GM12865 (cell line): ENCODE measurements at regions not wholly inside any gene's neighbourhood (a gene's known extent, or its start where the extent isn't known, plus 50 kb on each side); places are given as distances from the start of the nearest gene placed in this dataset.

ENCODE experiments used
- DNase-seq: peaks from one replicate; pipeline ENCODE4 v3.0.0; 2010; ENCODE audit warnings: low read depth
- H3K4me3 ChIP-seq: 2 replicates; pipeline ENCODE4 v1.5.1; 2011; ENCODE audit warnings: mild to moderate bottlenecking, low read depth, low read length, control low read depth
- CTCF ChIP-seq: IDR thresholded peaks from 2 replicates; pipeline ENCODE4 v1.5.1; 2011; ENCODE audit warnings: low read length, control low read depth, low read depth, inconsistent platforms; ENCODE audit not compliant: insufficient read depth; ENCODE audit errors: missing control alignments

- no peak overlapping the region for H3K4me3 ChIP-seq
- no peak for DNase-seq
- TF ChIP-seq CTCF: no peak
Measured at GRCh38 chr12:70985850-70986249, 65.3 kb upstream of the PTPRR start.

GRCh38 chr12:70983692-70984091 is 63.2 kb upstream of the PTPRR start:
- DNase-seq: no peak
- no peak overlapping the region for H3K4me3 ChIP-seq
- TF ChIP-seq CTCF: no peak

- TF ChIP-seq CTCF: no peak
- no peak overlapping the region for H3K4me3 ChIP-seq
- no peak for DNase-seq
Measured at GRCh38 chr12:70982991-70983390, 62.5 kb upstream of the PTPRR start.

- no peak for DNase-seq
- H3K4me3 ChIP-seq: no peak overlapping the region
- TF ChIP-seq CTCF: no peak
Measured at GRCh38 chr12:70982286-70982685, 61.7 kb upstream of the PTPRR start.

GRCh38 chr12:70971001-70971794 is 50.7 kb upstream of the PTPRR start:
- no peak for DNase-seq
- H3K4me3 ChIP-seq: no peak overlapping the region
- TF ChIP-seq CTCF: no peak
